Common myeloid progenitor, CD34-positive (primary cell): ENCODE measurements at regions not wholly inside any gene's neighbourhood (a gene's known extent, or its start where the extent isn't known, plus 50 kb on each side); places are given as distances from the start of the nearest gene placed in this dataset.

Experiments used
- CTCF ChIA-PET: fragments of 350-600 bp; sonication (Branson Sonifier 250); formaldehyde crosslinking; loops from one replicate; lab custom pipeline; 2021; ENCODE audit warnings: antibody characterized with exemption; lab: Charles Lee
- POLR2A ChIA-PET: fragments of 350-600 bp; sonication (Branson Sonifier 250); formaldehyde crosslinking; loops from one replicate; lab custom pipeline; 2021; ENCODE audit warnings: antibody characterized with exemption; lab: Charles Lee
- DNase-seq, 3 donors: peaks; one replicate each; pipeline versions ENCODE4 v3.0.0 to v3.0.0-alpha.2; 2013
- H3K27ac ChIP-seq, 2 experiments: 1 replicate in 1 of 2; 2 replicates in 1 of 2; pipeline ENCODE4 v1.7.0; 2013; ENCODE audit warnings: inconsistent platforms in 2 of 2, low read length in 2 of 2, mild to moderate bottlenecking in 2 of 2, low read depth in 1 of 2, moderate library complexity in 1 of 2; ENCODE audit not compliant: severe bottlenecking in 2 of 2, insufficient read depth in 1 of 2, poor library complexity in 1 of 2
- H3K27me3 ChIP-seq, 5 experiments: replicated peaks in 2 of 5; 1 replicate in 3 of 5; 2 replicates in 2 of 5; pipeline versions ENCODE4 v1.6.1 to v1.7.0; 2013; ENCODE audit warnings: low read length in 4 of 5, mild to moderate bottlenecking in 2 of 5, moderate library complexity in 2 of 5, inconsistent platforms in 1 of 5; ENCODE audit not compliant: insufficient read depth in 5 of 5, control insufficient read depth in 4 of 5
- H3K36me3 ChIP-seq, 4 experiments: 1 replicate in 2 of 4; 2 replicates in 2 of 4; pipeline versions ENCODE4 v1.6.1 to v1.7.0; 2013; ENCODE audit warnings: low read length in 3 of 4, control low read depth in 1 of 4, mild to moderate bottlenecking in 1 of 4; ENCODE audit not compliant: control insufficient read depth in 4 of 4, insufficient read depth in 4 of 4
- H3K4me1 ChIP-seq, 4 experiments: 1 replicate in 3 of 4; 2 replicates in 1 of 4; pipeline versions ENCODE4 v1.6.1 to v1.7.1; 2013; ENCODE audit warnings: low read length in 3 of 4, mild to moderate bottlenecking in 3 of 4, control low read depth in 1 of 4, inconsistent platforms in 1 of 4, moderate library complexity in 1 of 4; ENCODE audit not compliant: control insufficient read depth in 4 of 4, insufficient read depth in 4 of 4; ENCODE audit errors: control extremely low read depth in 1 of 4
- H3K4me3 ChIP-seq, 7 experiments: 1 replicate in 4 of 7; 2 replicates in 3 of 7; pipeline versions ENCODE4 v1.5.1 to v1.7.0; 2013; ENCODE audit warnings: mild to moderate bottlenecking in 7 of 7, low read length in 6 of 7, moderate library complexity in 6 of 7, inconsistent platforms in 2 of 7, low read depth in 2 of 7, control low read depth in 1 of 7; ENCODE audit not compliant: insufficient read depth in 4 of 7, control insufficient read depth in 1 of 7; ENCODE audit errors: extremely low read depth in 1 of 7
- H3K9me3 ChIP-seq, 5 experiments: 1 replicate in 4 of 5; 2 replicates in 1 of 5; pipeline versions ENCODE4 v1.6.1 to v1.7.1; 2013; ENCODE audit warnings: low read length in 4 of 5, mild to moderate bottlenecking in 2 of 5, inconsistent platforms in 1 of 5, low read depth in 1 of 5, moderate library complexity in 1 of 5; ENCODE audit not compliant: control insufficient read depth in 4 of 5, insufficient read depth in 2 of 5; ENCODE audit errors: control extremely low read depth in 1 of 5
- WGBS: methylation state at CpG from one replicate; pipeline ENCODE4 v1.1.5; 2013; ENCODE audit not compliant: insufficient coverage; 5-methylcytosine and 5-hydroxymethylcytosine counted together

GRCh38 chr6:145396499-145396898 lies 338.8 kb downstream of the EPM2A start:
- WGBS: 100% methylated on average over 1 of the region's 1 CpG
- H3K4me3 ChIP-seq: no peak overlapping the region
- no peaks in the 10 kb centered on the region for H3K36me3 ChIP-seq
- no peak for DNase-seq
- H3K27me3 ChIP-seq: no peaks in the 10 kb centered on the region
- CTCF ChIA-PET: no interaction called here
- no peaks in the 10 kb centered on the region for H3K4me1 ChIP-seq
- H3K9me3 ChIP-seq: peaks cover 0 to 1% (median 0%) of the 10 kb centered on the region in 5 experiments
- POLR2A ChIA-PET: no interaction called here
- no peak overlapping the region for H3K27ac ChIP-seq

- no peaks in the 10 kb centered on the region for H3K36me3 ChIP-seq
Measured at GRCh38 chr6:145400508-145400907, 334.8 kb downstream of the EPM2A start.

GRCh38 chr6:145405006-145405551 lies 330.2 kb downstream of the EPM2A start:
- Histone ChIP-seq H3K27ac (no peak overlapping the region), H3K9me3 (no peaks in the 10 kb centered on the region), H3K4me1 (no peaks in the 10 kb centered on the region), H3K27me3 (no peaks in the 10 kb centered on the region), H3K4me3 (no peak overlapping the region), H3K36me3 (no peaks in the 10 kb centered on the region)
- ChIA-PET CTCF (no interaction called here), POLR2A (no interaction called here)
- 100% methylated on average over 2 of the region's 5 CpGs for whole genome bisulfite sequencing
- no peak for DNase-seq

More at GRCh38 chr6:145400508-145400907, 334.8 kb downstream of the EPM2A start:
- ChIA-PET POLR2A (no interaction called here), CTCF (no interaction called here)
- no peak overlapping the region for H3K4me3 ChIP-seq
- no peaks in the 10 kb centered on the region for H3K4me1 ChIP-seq
- H3K27ac ChIP-seq: no peak overlapping the region
- DNase-seq: no peak
- 75% methylated on average over 4 of the region's 4 CpGs for WGBS
- peaks cover 0 to 1% (median 0%) of the 10 kb centered on the region in 5 experiments for H3K9me3 ChIP-seq
- H3K27me3 ChIP-seq: no peaks in the 10 kb centered on the region

GRCh38 chr6:145406783-145407182 lies 328.5 kb downstream of the EPM2A start:
- no peak for DNase-seq
- CTCF ChIA-PET: no interaction called here
- WGBS: 18% methylated on average over 3 of the region's 4 CpGs
- Histone ChIP-seq H3K27ac (no peak overlapping the region), H3K4me1 (no peaks in the 10 kb centered on the region), H3K4me3 (no peak overlapping the region), H3K9me3 (no peaks in the 10 kb centered on the region), H3K36me3 (no peaks in the 10 kb centered on the region), H3K27me3 (no peaks in the 10 kb centered on the region)
- POLR2A ChIA-PET: no interaction called here

- Histone ChIP-seq H3K4me1 (no peaks in the 10 kb centered on the region), H3K27ac (no peak overlapping the region), H3K4me3 (no peak overlapping the region), H3K9me3 (peaks cover 0 to 1% (median 0%) of the 10 kb centered on the region in 5 experiments), H3K27me3 (no peaks in the 10 kb centered on the region), H3K36me3 (no peaks in the 10 kb centered on the region)
- 57% methylated on average over 1 of the region's 2 CpGs for WGBS
- no peak for DNase-seq
- ChIA-PET POLR2A (no interaction called here), CTCF (no interaction called here)
Measured at GRCh38 chr6:145415616-145416015, 319.7 kb downstream of the EPM2A start.

GRCh38 chr6:145420599-145420998 lies 314.7 kb downstream of the EPM2A start:
- no peak for DNase-seq
- ChIA-PET CTCF (no interaction called here), POLR2A (no interaction called here)
- Histone ChIP-seq H3K27me3 (no peaks in the 10 kb centered on the region), H3K36me3 (no peaks in the 10 kb centered on the region), H3K4me1 (no peaks in the 10 kb centered on the region), H3K27ac (no peak overlapping the region), H3K9me3 (no peaks in the 10 kb centered on the region), H3K4me3 (no peak overlapping the region)
- WGBS: 100% methylated on average over 1 of the region's 1 CpG

GRCh38 chr6:145423936-145424335 lies 311.4 kb downstream of the EPM2A start:
- Histone ChIP-seq H3K27me3 (no peaks in the 10 kb centered on the region), H3K4me1 (no peaks in the 10 kb centered on the region), H3K36me3 (no peaks in the 10 kb centered on the region), H3K9me3 (no peaks in the 10 kb centered on the region), H3K4me3 (no peak overlapping the region), H3K27ac (no peak overlapping the region)
- CTCF ChIA-PET: no interaction called here
- WGBS: 100% methylated on average over 1 of the region's 3 CpGs
- POLR2A ChIA-PET: no interaction called here
- DNase-seq: no peak
